ENCODE measurements at regions not wholly inside any gene's neighbourhood (a gene's known extent, or its start where the extent isn't known, plus 50 kb on each side); places are given as distances from the start of the nearest gene placed in this dataset.
"Not testable (repeated sequence)": the region's sequence is repeated elsewhere in the genome, so short reads cannot be mapped to it uniquely, and the experiment has no call there.

DNA sequence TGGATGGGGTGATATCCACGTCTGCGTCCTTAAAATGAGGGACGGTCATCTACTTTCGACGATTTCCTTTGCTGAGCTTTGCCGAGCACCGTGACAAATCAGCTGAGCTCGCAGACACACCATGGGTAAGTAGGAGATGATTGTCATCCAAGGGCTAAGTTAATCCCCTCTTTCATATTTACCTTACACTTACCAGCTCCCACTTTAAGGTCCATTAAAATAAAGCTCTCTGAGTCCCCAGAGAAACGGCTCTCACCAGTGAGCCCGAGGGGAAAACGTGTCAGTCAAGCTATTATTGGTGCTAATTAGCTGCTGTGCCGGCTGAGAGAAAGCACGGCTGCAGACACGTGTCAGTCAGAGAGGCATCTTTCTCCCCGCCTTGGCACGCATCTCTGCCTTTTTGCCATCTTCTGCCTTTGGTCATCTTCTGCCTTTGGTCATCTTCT is 72.2 kb downstream of the CRLF2 start:
- DNase-seq (ENCODE audit: extremely low read depth, low read depth), result no peak
- TF ChIP-seq, protein P1, sequence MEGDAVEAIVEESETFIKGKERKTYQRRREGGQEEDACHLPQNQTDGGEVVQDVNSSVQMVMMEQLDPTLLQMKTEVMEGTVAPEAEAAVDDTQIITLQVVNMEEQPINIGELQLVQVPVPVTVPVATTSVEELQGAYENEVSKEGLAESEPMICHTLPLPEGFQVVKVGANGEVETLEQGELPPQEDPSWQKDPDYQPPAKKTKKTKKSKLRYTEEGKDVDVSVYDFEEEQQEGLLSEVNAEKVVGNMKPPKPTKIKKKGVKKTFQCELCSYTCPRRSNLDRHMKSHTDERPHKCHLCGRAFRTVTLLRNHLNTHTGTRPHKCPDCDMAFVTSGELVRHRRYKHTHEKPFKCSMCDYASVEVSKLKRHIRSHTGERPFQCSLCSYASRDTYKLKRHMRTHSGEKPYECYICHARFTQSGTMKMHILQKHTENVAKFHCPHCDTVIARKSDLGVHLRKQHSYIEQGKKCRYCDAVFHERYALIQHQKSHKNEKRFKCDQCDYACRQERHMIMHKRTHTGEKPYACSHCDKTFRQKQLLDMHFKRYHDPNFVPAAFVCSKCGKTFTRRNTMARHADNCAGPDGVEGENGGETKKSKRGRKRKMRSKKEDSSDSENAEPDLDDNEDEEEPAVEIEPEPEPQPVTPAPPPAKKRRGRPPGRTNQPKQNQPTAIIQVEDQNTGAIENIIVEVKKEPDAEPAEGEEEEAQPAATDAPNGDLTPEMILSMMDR (IDR thresholded peaks at IDR 0.05; ENCODE audit: low read depth, low read length), result no peak

DNA sequence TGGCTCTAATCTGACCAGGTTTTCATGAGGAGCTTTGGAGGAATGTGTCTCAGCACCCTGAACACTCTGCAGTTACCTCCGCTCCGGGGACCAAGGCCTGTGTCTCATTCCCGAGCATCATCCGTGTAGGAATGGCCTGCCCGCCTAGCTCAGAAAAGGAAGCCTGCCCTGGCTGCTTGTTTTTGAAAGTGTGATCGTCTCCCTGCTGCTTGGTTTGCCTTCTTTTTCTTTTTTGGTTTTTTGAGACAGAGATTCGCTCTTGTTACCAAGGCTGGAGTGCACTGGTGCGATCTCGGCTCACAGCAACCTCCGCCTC is 73.3 kb downstream of the CRLF2 start:
- no peak for DNase-seq (ENCODE audit: extremely low read depth, low read depth)
- TF ChIP-seq, protein P1 (IDR thresholded peaks at IDR 0.05; ENCODE audit: low read depth, low read length), result no peak

DNA sequence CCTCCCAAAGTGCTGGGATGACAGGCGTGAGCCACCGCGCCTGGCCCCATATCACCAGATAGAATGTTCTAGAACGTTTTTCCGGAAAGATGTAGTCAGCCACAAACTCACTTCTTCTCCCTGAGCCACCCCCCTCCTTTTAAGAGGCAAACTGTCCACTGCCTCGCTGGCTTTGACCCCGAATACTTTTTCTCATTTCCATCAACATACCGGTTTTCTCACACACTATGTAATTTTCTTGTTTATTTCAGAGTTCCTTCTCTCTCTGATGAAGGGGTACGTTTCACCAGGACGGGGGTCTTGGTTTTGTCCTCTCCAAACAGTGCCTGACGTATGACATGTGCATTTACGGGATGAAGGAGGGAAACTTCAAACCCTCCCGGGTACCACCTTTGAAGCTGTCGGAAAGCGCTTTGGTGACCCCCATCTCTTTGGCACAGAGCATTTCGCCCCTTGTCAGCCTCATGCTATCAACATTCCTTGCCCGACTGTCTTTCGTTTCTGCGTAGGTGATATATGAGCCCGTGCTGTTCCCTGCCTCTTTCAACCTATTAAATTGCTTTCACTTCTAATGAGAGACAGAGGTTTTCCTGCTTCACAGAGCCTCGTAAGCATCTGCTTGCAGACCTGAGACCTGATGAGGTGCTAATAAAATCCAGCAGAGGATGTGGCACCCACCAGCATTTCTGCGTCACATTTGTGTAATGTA is 73.8 kb downstream of the CRLF2 start:
- TF ChIP-seq, protein P1 (IDR thresholded peaks at IDR 0.05; ENCODE audit: low read depth, low read length), result no peak
- no peak for DNase-seq (ENCODE audit: extremely low read depth, low read depth)

DNA sequence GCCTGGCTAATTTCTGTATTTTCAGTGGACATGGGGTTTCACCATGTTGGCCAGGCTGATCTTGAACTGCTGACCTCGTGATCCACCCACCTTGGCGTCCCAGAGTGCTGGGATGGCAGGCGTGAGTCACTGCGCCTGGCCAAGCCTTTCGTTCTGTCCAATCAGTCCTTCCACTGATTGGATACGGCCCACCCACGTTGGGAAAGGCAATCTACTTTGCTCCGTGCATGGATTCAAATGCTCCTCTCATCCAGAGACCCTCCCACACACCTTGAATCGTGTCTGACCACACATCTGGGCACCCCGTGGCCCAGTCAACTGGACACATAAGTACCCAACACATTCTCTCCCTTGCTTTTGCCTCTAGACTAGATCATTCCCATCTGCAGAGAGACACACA is 74.9 kb downstream of the CRLF2 start:
- TF ChIP-seq, protein P1 (IDR thresholded peaks at IDR 0.05; ENCODE audit: low read depth, low read length), result no peak

DNA sequence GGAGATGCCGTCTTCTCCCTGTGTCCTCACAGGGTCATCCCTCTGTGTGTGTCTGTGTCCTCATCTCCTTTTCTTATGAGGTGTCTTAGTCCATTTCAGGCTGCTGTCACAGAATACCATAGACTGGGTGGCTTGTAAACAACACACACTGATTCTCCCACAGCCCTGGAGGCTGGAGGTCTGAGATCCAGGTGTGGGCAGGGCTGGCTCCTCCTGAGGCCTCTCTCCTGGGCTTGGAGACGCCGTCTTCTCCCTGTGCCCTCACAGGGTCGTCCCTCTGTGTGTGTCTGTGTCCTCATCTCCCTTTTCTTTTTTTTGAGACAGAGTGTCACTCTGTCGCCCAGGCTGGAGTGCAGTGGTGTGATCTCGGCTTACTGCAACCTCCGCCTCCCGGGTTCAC is 75.9 kb downstream of the CRLF2 start:
- DNase-seq (ENCODE audit: extremely low read depth, low read depth), result not testable (repeated sequence)

More for the DNA sequence above, 74.9 kb downstream of the CRLF2 start:
- DNase-seq (ENCODE audit: extremely low read depth, low read depth), result no peak

DNA sequence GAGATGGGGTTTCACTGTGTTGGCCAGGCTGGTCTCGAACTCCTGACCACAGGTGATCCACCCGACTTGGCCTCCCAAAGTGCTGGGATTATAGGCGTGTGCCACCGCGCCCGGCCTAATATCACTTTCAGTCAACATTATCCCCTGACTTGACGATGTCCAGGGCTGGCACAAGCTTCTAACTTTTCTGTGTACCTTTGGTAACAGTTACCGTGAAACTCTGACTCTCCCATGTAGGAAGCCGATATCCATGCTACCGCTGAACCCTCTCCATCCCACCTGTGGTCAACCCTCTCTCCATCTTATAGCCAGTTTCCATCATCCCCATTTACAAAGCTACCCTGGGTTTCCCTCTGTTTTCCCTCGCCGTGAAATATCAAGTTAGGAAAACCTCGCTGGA is 77.5 kb downstream of the CRLF2 start:
- TF ChIP-seq, protein P1 (IDR thresholded peaks at IDR 0.05; ENCODE audit: low read depth, low read length), result no peak

DNA sequence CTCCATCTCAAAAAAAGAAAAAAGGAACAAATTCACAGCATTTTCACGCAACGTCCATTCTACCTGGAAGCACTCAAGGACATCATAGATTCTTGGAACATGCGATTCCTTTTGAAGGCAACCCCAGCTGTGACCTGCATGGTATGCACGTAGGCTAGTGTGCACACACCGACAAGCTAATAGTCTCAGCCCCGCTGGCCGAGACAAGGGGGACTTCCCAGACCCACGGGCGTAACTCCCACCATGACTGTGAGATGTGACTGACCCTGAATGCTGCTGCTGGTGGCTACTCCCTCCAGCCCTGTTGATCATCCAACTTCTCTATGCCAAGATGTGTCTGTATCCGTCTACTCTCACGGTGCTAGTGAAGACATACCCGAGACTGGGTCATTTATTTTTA is 78.3 kb downstream of the CRLF2 start:
- TF ChIP-seq, protein P1 (IDR thresholded peaks at IDR 0.05; ENCODE audit: low read depth, low read length), result no peak
- no peak for DNase-seq (ENCODE audit: extremely low read depth, low read depth)

More for the DNA sequence above, 77.5 kb downstream of the CRLF2 start:
- no peak for DNase-seq (ENCODE audit: extremely low read depth, low read depth)

DNA sequence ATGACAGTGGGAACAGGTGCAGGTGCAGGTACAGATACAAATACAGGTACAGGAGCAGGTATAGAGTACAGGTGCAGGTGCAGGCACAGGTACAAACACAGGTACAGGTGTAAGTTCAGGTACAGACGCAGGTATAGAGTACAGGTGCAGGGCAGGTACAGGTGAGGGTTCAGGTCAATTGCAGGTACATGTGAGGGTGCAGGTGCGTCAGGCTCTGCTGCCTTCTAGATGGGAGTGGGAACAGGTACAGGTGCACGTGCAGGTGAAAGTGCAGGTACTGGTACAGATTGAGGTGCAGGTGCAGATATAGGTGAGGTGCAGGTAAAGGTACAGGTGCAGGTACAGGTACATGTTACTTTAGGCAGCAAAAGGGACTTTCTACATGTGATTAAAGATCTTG is 85.7 kb downstream of the CRLF2 start:
- DNase-seq (ENCODE audit: extremely low read depth, low read depth), result no peak
- TF ChIP-seq, protein P1 (IDR thresholded peaks at IDR 0.05; ENCODE audit: low read depth, low read length), result no peak

All from AG09319 (cell line).